Ectodermal cell (in vitro differentiated cells): ENCODE measurements at regions not wholly inside any gene's neighbourhood (a gene's known extent, or its start where the extent isn't known, plus 50 kb on each side); places are given as distances from the start of the nearest gene placed in this dataset.

ENCODE experiments used
- H3K27ac ChIP-seq: 2 replicates; pipeline ENCODE4 v1.7.0; 2013; ENCODE audit warnings: mild to moderate bottlenecking, low read depth, low read length; ENCODE audit not compliant: insufficient read depth, poor library complexity, severe bottlenecking
- H3K27me3 ChIP-seq: 2 replicates; pipeline ENCODE4 v1.7.0; 2013; ENCODE audit warnings: mild to moderate bottlenecking, low read length; ENCODE audit not compliant: insufficient read depth, control insufficient read depth, poor library complexity, severe bottlenecking
- H3K36me3 ChIP-seq: one replicate; pipeline ENCODE4 v1.7.0; 2013; ENCODE audit warnings: low read length; ENCODE audit not compliant: control insufficient read depth, insufficient read depth
- H3K4me1 ChIP-seq: one replicate; pipeline ENCODE4 v1.7.0; 2013; ENCODE audit warnings: low read length; ENCODE audit not compliant: control insufficient read depth, insufficient read depth
- H3K4me3 ChIP-seq: 2 replicates; pipeline ENCODE4 v1.7.0; 2013; ENCODE audit warnings: low read depth, low read length, control low read depth; ENCODE audit not compliant: insufficient read depth
- H3K9me3 ChIP-seq: 2 replicates; pipeline ENCODE4 v1.7.0; 2013; ENCODE audit warnings: mild to moderate bottlenecking, low read length, moderate library complexity; ENCODE audit not compliant: control insufficient read depth
- WGBS, 2 experiments: methylation state at CpG; one replicate each; pipeline ENCODE4 v1.1.7; 2013; ENCODE audit warnings: missing lambda C conversion rate in 2 of 2; 5-methylcytosine and 5-hydroxymethylcytosine counted together

GRCh38 chr6:99080191-99080590, 132.4 kb upstream of the FBXL4 start:
- Histone ChIP-seq H3K9me3 (no peaks in the 10 kb centered on the region), H3K4me1 (no peaks in the 10 kb centered on the region), H3K4me3 (no peak overlapping the region), H3K36me3 (no peaks in the 10 kb centered on the region), H3K27ac (no peak overlapping the region), H3K27me3 (no peaks in the 10 kb centered on the region)
- 87 to 100% methylated on average over 1 of the region's 2 CpGs for WGBS, 2 experiments

DNA sequence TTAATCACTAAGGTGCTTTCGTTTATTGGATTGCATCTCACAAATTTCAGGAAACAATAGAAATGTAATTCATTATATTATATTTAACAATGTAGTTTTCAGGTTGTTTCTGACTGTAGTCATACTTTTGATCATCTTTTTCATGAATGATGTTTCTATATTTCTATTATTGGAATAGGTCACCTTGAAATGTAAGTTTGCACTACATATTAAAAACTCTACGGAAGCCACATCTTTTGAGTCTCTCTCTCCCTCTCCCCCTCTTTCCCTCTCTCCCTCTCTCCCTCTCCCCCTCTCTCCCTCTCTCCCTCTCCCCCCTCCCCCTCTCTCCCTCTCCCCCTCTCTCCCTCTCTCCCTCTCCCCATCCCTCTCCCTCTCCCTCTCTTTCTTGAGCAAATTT, 131.3 kb upstream of the FBXL4 start:
- no peaks in the 10 kb centered on the region for H3K9me3 ChIP-seq
- H3K4me1 ChIP-seq, result no peaks in the 10 kb centered on the region
- H3K27me3 ChIP-seq, result no peaks in the 10 kb centered on the region
- WGBS, 2 experiments, result 86 to 100% methylated on average over 1 of the region's 2 CpGs
- no peak overlapping the region for H3K4me3 ChIP-seq
- H3K27ac ChIP-seq, result no peak overlapping the region
- H3K36me3 ChIP-seq, result no peaks in the 10 kb centered on the region

DNA sequence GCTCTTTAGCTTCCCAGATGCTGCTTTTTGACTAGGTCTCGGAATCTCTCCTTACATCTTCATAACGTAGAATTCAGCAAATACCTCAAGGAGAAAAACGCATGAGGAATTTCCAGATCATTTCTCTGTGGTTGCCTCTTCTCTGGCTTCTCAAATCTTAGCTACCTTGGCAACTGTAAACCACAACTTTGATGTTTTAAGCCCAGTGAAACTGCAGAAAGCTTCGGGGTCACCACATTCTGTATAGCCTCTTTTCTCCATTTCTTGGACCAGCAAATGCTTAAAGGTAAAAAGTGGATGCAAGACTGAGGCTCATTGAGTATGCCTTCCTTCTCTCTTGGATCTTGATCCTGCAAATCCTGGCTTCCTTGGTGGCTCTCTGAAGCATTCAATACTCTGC, 125.5 kb upstream of the FBXL4 start:
- H3K27ac ChIP-seq, result no peak overlapping the region
- no peaks in the 10 kb centered on the region for H3K27me3 ChIP-seq
- no peaks in the 10 kb centered on the region for H3K4me1 ChIP-seq
- no peaks in the 10 kb centered on the region for H3K36me3 ChIP-seq
- H3K4me3 ChIP-seq, result no peak overlapping the region
- no peaks in the 10 kb centered on the region for H3K9me3 ChIP-seq
- 90 to 94% methylated on average over 4 of the region's 4 CpGs for WGBS, 2 experiments

GRCh38 chr6:99066044-99066443, 118.3 kb upstream of the FBXL4 start:
- 90 to 91% methylated on average over 3 of the region's 3 CpGs for WGBS, 2 experiments
- no peak overlapping the region for H3K27ac ChIP-seq
- no peaks in the 10 kb centered on the region for H3K4me1 ChIP-seq
- no peaks in the 10 kb centered on the region for H3K36me3 ChIP-seq
- no peaks in the 10 kb centered on the region for H3K27me3 ChIP-seq
- no peaks in the 10 kb centered on the region for H3K9me3 ChIP-seq
- no peak overlapping the region for H3K4me3 ChIP-seq

DNA sequence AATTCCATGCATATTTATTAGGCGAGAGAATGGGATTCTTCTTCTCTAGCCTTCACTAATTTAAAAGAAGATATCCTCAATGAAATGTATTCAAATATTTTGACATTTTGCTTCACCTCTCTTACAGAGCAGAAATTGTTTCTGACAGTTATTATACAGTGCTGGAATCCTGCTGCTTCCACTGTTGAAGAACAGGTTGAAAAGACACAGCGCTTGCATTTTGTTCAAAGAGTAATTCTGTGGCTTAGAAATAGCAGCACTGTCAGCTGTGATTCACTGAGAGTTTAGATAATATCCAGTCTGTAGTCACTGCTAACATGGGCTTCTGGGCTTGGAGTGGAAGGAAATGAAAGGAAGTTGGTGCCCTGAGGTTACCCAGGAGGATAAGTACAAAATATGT, 117.1 kb upstream of the FBXL4 start:
- Histone ChIP-seq H3K4me1 (no peaks in the 10 kb centered on the region), H3K27ac (no peak overlapping the region), H3K4me3 (no peak overlapping the region), H3K27me3 (no peaks in the 10 kb centered on the region), H3K36me3 (no peaks in the 10 kb centered on the region), H3K9me3 (no peaks in the 10 kb centered on the region)
- WGBS, 2 experiments, result 83 to 97% methylated on average over 1 to 2 of the region's 2 CpGs

DNA sequence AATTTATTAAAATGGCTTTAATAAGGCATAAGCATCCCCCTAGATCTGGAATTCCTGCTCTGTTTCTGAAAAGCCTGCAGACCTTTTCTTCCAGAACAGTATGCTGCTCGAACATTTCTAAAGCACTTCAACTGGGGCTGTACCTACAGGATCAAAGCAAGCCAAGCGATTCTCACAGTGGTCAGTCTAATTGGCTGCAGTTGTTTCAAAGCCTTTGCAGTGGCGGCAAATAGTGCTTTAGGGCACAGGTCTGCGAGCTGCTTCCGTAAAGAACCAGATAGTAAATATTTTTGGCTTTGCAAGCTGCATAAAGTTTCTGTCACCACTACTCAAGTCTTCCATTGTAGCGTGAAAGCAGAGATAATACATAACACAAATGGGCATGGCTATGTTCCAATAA, 88.9 kb upstream of the FBXL4 start:
- no peak overlapping the region for H3K4me3 ChIP-seq
- H3K36me3 ChIP-seq, result no peaks in the 10 kb centered on the region
- no peaks in the 10 kb centered on the region for H3K9me3 ChIP-seq
- no peaks in the 10 kb centered on the region for H3K4me1 ChIP-seq
- no peak overlapping the region for H3K27ac ChIP-seq
- no peaks in the 10 kb centered on the region for H3K27me3 ChIP-seq
- WGBS, 2 experiments, result 84% methylated on average over 5 to 6 of the region's 6 CpGs

DNA sequence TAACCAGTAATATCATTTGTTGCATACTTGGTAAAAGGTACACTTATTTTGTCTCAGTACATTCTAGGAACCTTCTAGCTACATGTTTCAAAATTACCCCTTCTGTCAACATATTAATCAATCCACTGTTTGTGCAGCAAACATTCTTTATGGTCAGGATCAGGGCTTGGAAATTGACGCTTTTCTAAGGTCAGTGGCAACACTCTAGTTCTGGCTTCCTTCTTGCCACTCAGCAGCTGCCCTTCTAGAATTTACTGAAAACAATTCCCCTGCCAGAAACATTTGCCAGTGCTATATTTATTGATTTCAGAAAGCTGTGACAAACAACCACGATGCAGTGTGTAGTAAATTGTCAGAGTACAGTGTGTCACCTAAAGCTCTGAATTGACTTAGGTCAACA, 84.7 kb upstream of the FBXL4 start:
- H3K4me1 ChIP-seq, result no peaks in the 10 kb centered on the region
- no peak overlapping the region for H3K27ac ChIP-seq
- WGBS, 2 experiments, result 91 to 93% methylated on average over 2 of the region's 2 CpGs
- no peaks in the 10 kb centered on the region for H3K36me3 ChIP-seq
- no peaks in the 10 kb centered on the region for H3K27me3 ChIP-seq
- no peaks in the 10 kb centered on the region for H3K9me3 ChIP-seq
- H3K4me3 ChIP-seq, result no peak overlapping the region

- Histone ChIP-seq H3K27ac (no peak overlapping the region), H3K36me3 (no peaks in the 10 kb centered on the region), H3K4me3 (no peak overlapping the region), H3K9me3 (no peaks in the 10 kb centered on the region), H3K4me1 (no peaks in the 10 kb centered on the region), H3K27me3 (no peaks in the 10 kb centered on the region)
- WGBS, 2 experiments, result 92 to 95% methylated on average over 4 of the region's 4 CpGs
Measured at GRCh38 chr6:99031957-99032356, 84.2 kb upstream of the FBXL4 start.

GRCh38 chr6:99030915-99031314, 83.2 kb upstream of the FBXL4 start:
- Histone ChIP-seq H3K27ac (no peak overlapping the region), H3K27me3 (no peaks in the 10 kb centered on the region), H3K4me1 (no peaks in the 10 kb centered on the region), H3K36me3 (no peaks in the 10 kb centered on the region), H3K9me3 (no peaks in the 10 kb centered on the region), H3K4me3 (no peak overlapping the region)
- 81 to 94% methylated on average over 1 of the region's 1 CpG for WGBS, 2 experiments

GRCh38 chr6:99026135-99026534, 78.4 kb upstream of the FBXL4 start:
- H3K36me3 ChIP-seq, result no peaks in the 10 kb centered on the region
- no peaks in the 10 kb centered on the region for H3K4me1 ChIP-seq
- no peaks in the 10 kb centered on the region for H3K27me3 ChIP-seq
- no peak overlapping the region for H3K27ac ChIP-seq
- WGBS, 2 experiments, result 93 to 98% methylated on average over 7 of the region's 7 CpGs
- H3K4me3 ChIP-seq, result no peak overlapping the region
- H3K9me3 ChIP-seq, result no peaks in the 10 kb centered on the region

DNA sequence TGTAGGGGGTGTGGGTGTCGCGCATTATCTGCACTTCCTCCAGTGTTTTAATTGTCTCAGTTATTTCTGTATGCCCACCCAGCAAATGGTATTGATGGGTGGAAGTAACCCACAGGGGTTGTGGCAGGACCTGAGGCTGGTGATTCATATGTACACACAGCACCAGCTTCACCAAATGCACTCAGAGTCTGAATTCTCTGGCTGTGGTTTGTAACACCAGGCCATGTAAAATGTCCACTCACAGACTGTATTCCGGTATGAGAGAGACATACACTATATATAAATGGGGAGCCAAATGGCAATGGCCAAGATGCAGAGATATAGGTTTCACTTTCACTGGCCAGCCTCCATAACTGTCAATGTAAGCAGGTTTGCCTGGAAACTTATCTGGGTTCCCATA, 76.3 kb upstream of the FBXL4 start:
- Histone ChIP-seq H3K4me1 (no peaks in the 10 kb centered on the region), H3K36me3 (no peaks in the 10 kb centered on the region), H3K9me3 (no peaks in the 10 kb centered on the region), H3K27me3 (no peaks in the 10 kb centered on the region), H3K4me3 (no peak overlapping the region), H3K27ac (no peak overlapping the region)
- WGBS, 2 experiments, result 94 to 100% methylated on average over 3 of the region's 3 CpGs
